Myocyte (in vitro differentiated cells): ENCODE measurements at regions not wholly inside any gene's neighbourhood (a gene's known extent, or its start where the extent isn't known, plus 50 kb on each side); places are given as distances from the start of the nearest gene placed in this dataset.
"Not testable (repeated sequence)": the region's sequence is repeated elsewhere in the genome, so short reads cannot be mapped to it uniquely, and the experiment has no call there.

Source experiments
- DNase-seq: peaks from one replicate; pipeline ENCODE4 v3.0.0-alpha.2; 2012; ENCODE audit warnings: low read depth

DNA sequence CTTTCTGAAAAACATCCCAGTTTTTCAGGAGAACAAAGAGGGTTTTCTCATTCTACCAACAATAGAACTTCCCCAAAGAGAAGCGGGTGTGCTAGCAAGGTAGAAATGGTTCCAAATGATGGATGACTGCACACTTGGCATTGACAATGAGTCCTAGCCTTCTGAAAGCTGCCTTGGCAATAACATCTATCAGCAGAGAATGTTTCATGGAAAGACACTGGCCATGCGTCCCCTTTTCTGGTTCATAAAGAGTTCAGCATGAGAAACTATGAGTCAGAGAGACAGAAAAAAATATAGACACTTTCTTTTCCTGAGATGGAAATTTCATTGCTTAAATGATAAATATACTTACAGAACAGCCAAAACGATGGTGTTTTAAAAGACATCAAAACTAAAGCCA is 236.9 kb upstream of the PRKX start:
- no peak for DNase-seq

DNA sequence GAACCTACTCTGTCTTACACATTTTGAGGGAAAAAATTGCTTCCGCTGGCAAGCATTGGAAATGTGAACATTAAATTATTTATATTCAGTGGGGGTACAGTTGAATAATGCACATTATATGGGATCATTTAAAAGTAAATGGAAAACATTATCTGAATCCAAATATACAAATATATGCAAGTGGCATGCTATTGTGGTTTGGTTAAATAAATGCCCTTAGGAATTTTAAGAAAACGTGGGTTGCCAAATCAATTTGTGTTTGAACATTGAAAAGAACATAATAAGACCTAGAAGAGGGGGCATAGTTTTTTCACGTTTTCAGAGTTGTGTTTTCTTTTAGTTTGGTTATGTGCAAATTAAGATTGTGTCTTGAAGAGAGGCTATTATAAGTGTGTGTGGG is 230.5 kb upstream of the PRKX start:
- no peak for DNase-seq

DNA sequence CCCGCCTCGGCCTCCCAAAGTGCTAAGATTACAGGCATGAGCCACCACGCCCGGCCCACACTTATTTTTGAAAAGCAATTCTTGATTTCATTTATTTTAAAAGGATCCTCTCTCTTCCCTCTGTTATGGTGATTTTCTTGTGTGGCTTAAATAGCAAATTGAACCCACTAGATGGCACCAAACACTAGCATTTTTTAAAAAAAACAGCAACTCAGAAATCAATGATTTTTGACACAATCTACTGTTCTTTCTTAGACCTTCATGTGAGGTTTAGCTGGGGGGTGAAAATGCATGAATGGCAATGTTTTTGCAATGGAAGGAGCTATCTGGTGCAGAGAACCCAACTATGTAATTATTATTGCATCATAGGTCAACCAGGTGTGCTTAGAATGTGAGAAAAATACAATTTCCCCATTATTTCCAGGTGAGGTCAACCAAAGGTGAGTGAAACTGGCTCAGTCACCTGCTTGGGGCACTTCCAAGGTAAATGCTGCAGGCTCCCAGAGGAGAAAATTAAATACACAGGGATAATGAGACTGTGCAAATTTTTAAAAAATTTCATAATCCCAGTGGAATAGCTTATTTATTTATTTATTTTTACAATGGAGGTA is 226.7 kb upstream of the PRKX start:
- peak; percentile 10 for DNase-seq

DNA sequence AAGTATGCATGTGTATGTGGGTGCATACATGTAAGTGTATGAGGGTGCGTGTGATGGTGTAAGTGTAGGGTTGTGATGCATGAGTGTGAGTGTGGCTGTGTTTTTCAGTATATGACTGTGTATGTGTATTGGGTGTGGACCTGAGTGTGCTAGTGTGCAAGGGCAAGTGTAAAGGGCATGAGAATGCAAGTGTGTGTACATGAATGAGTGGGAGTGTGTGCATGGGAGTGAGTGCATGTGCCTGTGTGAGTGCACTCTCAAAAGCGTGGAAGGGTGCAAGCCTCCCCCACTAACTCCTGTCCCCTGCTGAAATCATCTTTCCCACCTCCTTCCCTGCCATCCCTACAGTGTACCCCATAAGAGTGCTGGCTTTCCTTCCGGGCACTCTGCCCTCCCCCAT is 225.1 kb upstream of the PRKX start:
- DNase-seq = no peak

DNA sequence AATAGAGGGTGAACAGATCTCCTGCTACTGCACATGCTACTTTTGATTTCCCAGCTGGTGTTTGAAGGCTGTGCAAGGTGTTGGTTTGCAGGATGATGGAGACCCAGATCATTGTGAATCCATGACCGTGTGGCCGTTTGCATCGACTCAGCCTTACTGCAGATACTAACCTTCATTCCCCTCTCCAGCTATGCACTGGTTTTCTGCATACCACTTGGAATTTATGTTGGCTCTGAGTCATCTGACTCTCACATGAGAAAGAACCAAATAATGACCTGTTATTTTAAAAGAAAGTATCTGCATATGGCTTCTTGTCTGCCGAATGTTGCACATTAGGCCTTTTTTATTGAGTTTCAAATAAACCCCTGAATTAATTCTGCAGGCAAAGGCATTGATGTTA is 221.7 kb upstream of the PRKX start:
- DNase-seq = not testable (repeated sequence)

DNA sequence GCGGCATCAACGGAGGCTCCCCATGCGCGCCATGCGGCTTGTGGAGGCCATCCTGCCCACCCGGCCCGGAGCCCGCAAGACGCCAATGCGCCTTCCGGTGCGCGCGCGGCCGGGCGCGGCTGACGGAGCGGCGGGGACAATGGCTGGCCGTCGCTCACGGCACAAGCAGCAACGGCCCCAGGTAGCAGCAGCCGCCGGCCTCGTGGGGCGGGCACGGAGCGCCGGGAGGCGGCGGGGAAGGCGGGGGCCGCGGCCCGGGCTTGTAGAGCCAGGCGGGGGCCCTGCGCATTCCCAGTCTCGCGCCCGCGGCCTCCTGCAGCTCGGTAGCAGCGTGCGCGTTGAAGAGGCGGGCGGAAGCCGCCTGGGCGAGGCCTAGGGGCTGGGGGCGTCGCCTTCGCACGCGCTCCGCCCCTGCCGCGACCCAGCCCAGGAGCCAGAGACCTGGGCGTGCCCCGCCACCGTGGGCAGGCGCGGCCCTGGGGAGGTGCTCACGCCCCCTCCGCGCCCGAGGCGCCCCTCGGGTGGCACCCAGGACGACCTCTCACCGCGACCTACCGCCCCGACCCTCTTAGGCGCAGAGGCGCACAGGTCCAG is 207.1 kb upstream of the PRKX start:
- DNase-seq = not testable (repeated sequence)

DNA sequence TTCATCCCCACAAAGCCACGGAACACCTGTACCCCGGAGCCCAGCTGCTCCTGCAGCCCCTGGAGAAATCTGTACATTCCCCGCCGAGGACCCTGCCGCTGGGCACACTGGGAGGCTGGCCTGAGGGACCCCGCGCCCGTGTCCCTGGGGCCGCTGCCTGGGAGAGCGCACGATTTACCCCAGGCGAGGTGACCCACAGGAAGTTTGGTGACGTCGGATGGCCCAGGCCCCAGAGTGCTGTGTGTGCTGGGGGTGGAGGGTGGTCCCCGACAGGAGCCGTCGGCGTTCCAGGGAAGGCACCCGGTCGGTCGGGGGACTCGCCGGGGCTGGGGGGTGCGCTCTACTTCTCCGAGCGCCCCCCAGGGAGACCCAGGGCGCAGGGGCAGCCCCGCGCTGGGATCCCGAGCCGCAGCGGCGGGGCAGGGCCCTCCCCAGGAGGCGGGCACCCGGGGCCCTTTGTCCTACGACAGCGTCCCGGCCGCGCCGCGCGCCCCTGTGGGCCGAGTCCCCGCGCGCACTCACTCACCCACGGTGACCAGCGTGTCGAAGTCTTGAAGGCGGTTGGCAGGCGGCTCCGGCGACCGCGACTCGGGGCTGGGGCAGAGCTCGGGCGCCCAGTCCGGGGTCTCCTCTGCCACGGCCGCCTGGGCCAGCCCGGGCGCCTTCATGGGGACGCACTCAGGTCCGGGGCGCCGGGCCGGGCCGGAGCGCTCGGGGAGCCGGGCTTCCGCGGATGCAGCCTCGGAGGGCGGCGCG is 206.4 kb upstream of the PRKX start:
- not testable (repeated sequence) for DNase-seq

DNA sequence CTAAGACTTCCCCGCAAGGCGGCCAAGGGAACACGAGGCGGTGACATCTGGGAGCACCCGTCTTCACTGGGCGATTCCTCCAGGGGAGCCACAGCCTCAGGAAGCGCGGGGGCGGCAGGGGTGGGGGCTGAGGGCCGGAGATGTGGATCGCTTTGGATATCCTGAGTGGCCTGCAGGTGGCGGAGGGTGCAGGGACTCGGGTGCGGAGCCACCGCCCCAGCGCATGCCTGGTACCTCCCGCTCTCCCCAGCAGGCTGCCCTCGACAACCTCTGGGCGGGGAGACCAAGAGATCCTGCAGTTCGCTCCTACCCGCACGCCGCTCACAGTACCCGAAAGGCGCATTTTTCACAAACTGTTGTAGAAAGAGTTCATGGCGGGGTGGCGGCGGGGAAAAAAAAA is 201.4 kb upstream of the PRKX start:
- DNase-seq = not testable (repeated sequence)

DNA sequence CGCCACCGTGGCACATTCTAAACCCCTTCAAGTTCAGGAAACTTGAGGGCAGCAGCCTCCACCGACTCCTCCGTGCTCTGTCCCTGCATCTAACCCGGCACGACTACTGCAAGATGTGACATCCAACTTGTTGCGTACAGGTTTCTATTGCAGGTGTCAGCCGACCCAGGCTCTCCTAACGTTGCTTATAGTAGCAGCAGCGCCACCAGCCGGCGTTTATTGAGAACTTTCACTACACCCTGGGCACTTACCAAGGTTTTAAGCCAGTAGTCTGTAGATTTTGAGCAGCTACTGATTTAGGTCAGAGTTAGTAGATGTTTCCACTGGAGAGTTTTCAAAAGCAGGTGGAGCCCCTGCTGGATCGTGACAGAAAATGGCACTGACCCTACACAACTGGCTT is 200.6 kb upstream of the PRKX start:
- DNase-seq = not testable (repeated sequence)

DNA sequence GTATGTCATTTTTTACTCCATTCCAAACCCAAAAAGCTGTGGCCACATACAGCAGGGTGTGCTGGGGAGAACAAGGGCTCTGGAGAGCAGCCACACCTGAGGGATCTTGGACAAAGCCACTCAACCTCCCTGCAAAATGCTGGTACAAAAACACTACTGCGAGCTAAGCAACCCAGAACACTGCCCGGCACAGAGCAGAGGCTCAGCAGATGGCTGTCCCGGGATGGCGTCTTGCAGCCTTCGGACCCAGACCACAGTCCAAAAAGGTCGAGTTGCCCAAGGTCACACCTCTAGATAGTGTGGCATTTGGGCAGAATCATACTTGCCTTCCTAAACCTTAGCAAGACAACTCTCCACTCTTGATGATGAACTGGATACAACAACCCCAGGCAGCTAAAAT is 197.6 kb upstream of the PRKX start:
- not testable (repeated sequence) for DNase-seq

DNA sequence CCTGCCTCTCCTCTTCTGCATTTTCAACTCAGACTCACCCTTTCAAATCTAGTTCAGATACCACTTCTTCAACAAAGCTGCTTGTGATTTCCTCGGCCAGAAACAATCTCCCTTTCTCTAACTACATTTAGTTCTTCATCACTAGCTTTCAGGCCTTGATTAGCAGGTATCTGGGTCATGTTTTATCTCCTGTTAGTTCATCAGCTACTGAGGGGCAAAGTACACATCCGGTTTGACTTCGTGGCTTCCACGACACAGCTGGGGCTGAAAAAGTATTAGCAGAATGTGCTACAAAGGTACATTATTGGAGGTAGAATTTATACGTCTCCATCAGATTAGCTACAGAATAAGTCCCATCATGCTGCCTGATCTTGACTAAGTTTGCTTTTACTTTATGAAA is 197.2 kb upstream of the PRKX start:
- not testable (repeated sequence) for DNase-seq

DNA sequence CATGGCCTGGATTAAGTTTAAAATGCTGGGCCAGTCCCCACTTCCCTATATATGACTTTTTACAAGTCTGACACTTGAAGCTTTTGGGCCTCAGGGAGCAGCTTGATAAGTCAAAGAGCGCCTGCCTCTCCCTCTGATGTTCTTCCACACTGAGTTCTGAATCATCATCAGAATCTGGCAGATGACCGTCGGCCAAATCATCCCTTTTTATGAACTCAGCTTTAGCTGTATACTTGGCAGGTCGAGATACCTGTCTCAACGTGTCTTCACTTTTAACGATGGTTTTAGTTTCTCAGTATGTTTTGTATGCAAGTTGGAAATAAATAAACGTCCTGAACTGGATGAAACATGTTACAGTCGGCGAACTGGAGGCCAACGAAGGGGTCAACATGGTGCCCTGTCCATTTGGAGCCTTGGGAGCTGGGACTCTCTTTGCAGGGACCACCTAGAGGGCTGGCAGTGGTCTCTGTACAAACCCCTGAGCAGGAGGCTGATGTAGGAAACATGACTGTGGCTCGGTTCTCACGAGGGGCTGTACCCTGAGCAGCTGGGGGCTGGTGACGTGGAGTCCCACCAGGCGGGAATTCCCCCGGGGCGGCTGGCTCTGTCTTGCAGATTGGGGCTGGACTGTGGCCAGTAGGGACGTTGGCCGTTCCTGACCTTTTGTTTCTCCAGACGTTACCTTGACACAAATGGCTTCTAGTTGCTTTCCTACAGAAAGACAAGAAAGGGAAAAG is 192.2 kb upstream of the PRKX start:
- DNase-seq = not testable (repeated sequence)

DNA sequence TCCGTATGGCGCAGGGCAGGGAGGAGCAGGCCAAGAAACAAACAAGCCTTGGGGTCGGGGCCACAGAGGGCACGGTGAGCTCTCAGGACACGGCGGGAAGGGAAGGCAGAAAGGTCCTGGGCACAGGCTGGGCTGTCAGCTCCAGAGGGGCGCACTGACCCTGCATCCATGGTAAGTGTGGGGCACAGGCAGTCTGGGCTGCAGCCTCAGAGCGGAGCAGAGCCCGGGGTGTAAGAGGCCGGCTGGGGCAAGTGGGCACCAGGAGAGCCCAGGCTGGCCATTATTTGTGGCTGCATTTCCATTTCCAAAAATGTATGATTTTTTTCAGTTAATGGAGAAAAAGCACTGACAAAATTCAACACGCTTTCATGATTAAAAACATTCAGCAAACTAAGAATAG is 188.8 kb upstream of the PRKX start:
- DNase-seq = not testable (repeated sequence)

DNA sequence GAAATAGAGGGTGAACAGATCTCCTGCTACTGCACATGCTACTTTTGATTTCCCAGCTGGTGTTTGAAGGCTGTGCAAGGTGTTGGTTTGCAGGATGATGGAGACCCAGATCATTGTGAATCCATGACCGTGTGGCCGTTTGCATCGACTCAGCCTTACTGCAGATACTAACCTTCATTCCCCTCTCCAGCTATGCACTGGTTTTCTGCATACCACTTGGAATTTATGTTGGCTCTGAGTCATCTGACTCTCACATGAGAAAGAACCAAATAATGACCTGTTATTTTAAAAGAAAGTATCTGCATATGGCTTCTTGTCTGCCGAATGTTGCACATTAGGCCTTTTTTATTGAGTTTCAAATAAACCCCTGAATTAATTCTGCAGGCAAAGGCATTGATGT is 183.3 kb upstream of the PRKX start:
- not testable (repeated sequence) for DNase-seq

DNA sequence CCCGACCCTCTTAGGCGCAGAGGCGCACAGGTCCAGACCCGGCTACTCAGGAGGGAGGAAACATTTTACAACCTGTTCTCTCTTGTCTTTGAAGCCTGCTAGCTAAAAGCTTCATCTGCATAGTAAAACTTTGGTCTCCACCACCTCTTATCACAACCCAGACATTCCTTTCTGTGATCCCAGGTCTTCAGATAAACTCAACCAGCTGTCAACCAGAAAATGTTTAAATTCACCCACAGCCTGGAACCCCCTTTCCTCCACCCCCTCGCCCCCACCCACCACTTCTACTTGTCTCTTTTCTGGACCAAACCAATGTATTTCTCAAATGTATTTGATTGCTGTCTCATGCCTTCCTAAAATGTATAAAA is 169.1 kb upstream of the PRKX start:
- DNase-seq = not testable (repeated sequence)

DNA sequence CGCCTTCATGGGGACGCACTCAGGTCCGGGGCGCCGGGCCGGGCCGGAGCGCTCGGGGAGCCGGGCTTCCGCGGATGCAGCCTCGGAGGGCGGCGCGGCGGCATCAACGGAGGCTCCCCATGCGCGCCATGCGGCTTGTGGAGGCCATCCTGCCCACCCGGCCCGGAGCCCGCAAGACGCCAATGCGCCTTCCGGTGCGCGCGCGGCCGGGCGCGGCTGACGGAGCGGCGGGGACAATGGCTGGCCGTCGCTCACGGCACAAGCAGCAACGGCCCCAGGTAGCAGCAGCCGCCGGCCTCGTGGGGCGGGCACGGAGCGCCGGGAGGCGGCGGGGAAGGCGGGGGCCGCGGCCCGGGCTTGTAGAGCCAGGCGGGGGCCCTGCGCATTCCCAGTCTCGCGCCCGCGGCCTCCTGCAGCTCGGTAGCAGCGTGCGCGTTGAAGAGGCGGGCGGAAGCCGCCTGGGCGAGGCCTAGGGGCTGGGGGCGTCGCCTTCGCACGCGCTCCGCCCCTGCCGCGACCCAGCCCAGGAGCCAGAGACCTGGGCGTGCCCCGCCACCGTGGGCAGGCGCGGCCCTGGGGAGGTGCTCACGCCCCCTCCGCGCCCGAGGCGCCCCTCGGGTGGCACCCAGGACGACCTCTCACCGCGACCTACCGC is 168.6 kb upstream of the PRKX start:
- not testable (repeated sequence) for DNase-seq

DNA sequence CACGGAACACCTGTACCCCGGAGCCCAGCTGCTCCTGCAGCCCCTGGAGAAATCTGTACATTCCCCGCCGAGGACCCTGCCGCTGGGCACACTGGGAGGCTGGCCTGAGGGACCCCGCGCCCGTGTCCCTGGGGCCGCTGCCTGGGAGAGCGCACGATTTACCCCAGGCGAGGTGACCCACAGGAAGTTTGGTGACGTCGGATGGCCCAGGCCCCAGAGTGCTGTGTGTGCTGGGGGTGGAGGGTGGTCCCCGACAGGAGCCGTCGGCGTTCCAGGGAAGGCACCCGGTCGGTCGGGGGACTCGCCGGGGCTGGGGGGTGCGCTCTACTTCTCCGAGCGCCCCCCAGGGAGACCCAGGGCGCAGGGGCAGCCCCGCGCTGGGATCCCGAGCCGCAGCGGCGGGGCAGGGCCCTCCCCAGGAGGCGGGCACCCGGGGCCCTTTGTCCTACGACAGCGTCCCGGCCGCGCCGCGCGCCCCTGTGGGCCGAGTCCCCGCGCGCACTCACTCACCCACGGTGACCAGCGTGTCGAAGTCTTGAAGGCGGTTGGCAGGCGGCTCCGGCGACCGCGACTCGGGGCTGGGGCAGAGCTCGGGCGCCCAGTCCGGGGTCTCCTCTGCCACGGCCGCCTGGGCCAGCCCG is 167.9 kb upstream of the PRKX start:
- DNase-seq = not testable (repeated sequence)

DNA sequence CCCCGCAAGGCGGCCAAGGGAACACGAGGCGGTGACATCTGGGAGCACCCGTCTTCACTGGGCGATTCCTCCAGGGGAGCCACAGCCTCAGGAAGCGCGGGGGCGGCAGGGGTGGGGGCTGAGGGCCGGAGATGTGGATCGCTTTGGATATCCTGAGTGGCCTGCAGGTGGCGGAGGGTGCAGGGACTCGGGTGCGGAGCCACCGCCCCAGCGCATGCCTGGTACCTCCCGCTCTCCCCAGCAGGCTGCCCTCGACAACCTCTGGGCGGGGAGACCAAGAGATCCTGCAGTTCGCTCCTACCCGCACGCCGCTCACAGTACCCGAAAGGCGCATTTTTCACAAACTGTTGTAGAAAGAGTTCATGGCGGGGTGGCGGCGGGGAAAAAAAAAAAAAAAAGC is 162.9 kb upstream of the PRKX start:
- DNase-seq = not testable (repeated sequence)

DNA sequence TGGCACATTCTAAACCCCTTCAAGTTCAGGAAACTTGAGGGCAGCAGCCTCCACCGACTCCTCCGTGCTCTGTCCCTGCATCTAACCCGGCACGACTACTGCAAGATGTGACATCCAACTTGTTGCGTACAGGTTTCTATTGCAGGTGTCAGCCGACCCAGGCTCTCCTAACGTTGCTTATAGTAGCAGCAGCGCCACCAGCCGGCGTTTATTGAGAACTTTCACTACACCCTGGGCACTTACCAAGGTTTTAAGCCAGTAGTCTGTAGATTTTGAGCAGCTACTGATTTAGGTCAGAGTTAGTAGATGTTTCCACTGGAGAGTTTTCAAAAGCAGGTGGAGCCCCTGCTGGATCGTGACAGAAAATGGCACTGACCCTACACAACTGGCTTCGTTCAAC is 162.2 kb upstream of the PRKX start:
- not testable (repeated sequence) for DNase-seq

DNA sequence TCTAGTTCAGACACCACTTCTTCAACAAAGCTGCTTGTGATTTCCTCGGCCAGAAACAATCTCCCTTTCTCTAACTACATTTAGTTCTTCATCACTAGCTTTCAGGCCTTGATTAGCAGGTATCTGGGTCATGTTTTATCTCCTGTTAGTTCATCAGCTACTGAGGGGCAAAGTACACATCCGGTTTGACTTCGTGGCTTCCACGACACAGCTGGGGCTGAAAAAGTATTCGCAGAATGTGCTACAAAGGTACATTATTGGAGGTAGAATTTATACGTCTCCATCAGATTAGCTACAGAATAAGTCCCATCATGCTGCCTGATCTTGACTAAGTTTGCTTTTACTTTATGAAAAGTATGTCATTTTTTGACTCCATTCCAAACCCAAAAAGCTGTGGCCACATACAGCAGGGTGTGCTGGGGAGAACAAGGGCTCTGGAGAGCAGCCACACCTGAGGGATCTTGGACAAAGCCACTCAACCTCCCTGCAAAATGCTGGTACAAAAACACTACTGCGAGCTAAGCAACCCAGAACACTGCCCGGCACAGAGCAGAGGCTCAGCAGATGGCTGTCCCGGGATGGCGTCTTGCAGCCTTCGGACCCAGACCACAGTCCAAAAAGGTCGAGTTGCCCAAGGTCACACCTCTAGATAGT is 158.9 kb upstream of the PRKX start:
- not testable (repeated sequence) for DNase-seq
